GM12878 (cell line): ENCODE measurements at regions not wholly inside any gene's neighbourhood (a gene's known extent, or its start where the extent isn't known, plus 50 kb on each side); places are given as distances from the start of the nearest gene placed in this dataset.

Experiments
- ATAC-seq: fragments of 200-7000 bp; cut with Tn5 transposase; 3 replicates; pipeline ENCODE4 v1.9.1; 2020; ENCODE audit warnings: mild to moderate bottlenecking, moderate library complexity
- BruUV-seq: library from RNA; stranded (reverse); fragments of 400-500 nt; replicated peaks from 2 replicates; lab custom pipeline; 2021; lab: Mats Ljungman, UMichigan
- CTCF ChIA-PET: fragments of 300-600 bp; sonication (Branson Sonifier 250); formaldehyde crosslinking; extraction: SDS; loops from one replicate; lab custom pipeline; 2021; ENCODE audit warnings: inconsistent platforms; lab: Yijun Ruan, JAX
- POLR2A ChIA-PET: fragments of 350-600 bp; formaldehyde crosslinking; extraction: SDS; loops from one replicate; lab custom pipeline; 2021; ENCODE audit warnings: inconsistent platforms; lab: Charles Lee
- RAD21 ChIA-PET: fragments of 300-600 bp; sonication (Branson Sonifier 250); formaldehyde crosslinking; loops from one replicate; lab custom pipeline; 2023; ENCODE audit warnings: antibody characterized with exemption; ENCODE audit not compliant: unreplicated experiment; lab: Charles Lee
- SMC1A ChIA-PET: fragments of 300-600 bp; sonication (Branson Sonifier 250); formaldehyde crosslinking; loops from one replicate; lab custom pipeline; 2023; ENCODE audit not compliant: unreplicated experiment, uncharacterized antibody; lab: Charles Lee
- DNase-seq: peaks from one replicate; pipeline ENCODE4 v3.0.0-alpha.2; 2011; ENCODE audit warnings: low read depth, low spot score
- FAIRE-seq: peaks from 3 replicates; lab custom pipeline; 2011; peaks lifted over from hg19 to GRCh38; lab: Jason Lieb, UNC
- H2AFZ ChIP-seq: 2 replicates; pipeline ENCODE4 v1.6.0; 2011; ENCODE audit warnings: low read depth, low read length, control low read depth; ENCODE audit not compliant: control insufficient read depth
- H3K27ac ChIP-seq: 2 replicates; pipeline ENCODE4 v1.5.1; 2011; ENCODE audit warnings: control low read depth; ENCODE audit not compliant: control insufficient read depth, insufficient read depth
- H3K27me3 ChIP-seq, 2 experiments: replicated peaks in 1 of 2; 2 replicates each; pipeline versions ENCODE4 v1.6.0 to v1.6.1; 2011; ENCODE audit warnings: low read length in 1 of 2; ENCODE audit not compliant: control insufficient read depth in 2 of 2, insufficient read depth in 2 of 2
- H3K36me3 ChIP-seq, 2 experiments: 2 replicates each; pipeline ENCODE4 v1.5.1; 2011; ENCODE audit warnings: low read length in 1 of 2; ENCODE audit not compliant: control insufficient read depth in 2 of 2, insufficient read depth in 2 of 2
- H3K4me1 ChIP-seq: 2 replicates; pipeline ENCODE4 v1.6.1; 2011; ENCODE audit warnings: mild to moderate bottlenecking, low read length, moderate library complexity, mixed read lengths; ENCODE audit not compliant: control insufficient read depth, insufficient read depth
- H3K4me2 ChIP-seq: 2 replicates; pipeline ENCODE4 v1.6.0; 2011; ENCODE audit warnings: control low read depth; ENCODE audit not compliant: control insufficient read depth, insufficient read depth
- H3K4me3 ChIP-seq: fragments of 200-600 bp; sonication (generic); 2 replicates; pipeline ENCODE4 v1.5.1; 2016
- H3K79me2 ChIP-seq: 2 replicates; pipeline ENCODE4 v1.6.0; 2011; ENCODE audit warnings: low read length; ENCODE audit not compliant: control insufficient read depth, insufficient read depth
- H3K9ac ChIP-seq: 2 replicates; pipeline ENCODE4 v1.8.0; 2011; ENCODE audit warnings: low read length, control low read depth, mixed read lengths; ENCODE audit not compliant: control insufficient read depth, insufficient read depth
- H3K9me3 ChIP-seq: replicated peaks from 3 replicates; pipeline ENCODE4 v1.5.1; 2011; ENCODE audit warnings: mild to moderate bottlenecking, low read length; ENCODE audit not compliant: control insufficient read depth, insufficient read depth
- H4K20me1 ChIP-seq: 2 replicates; pipeline ENCODE4 v1.6.0; 2011; ENCODE audit not compliant: control insufficient read depth, insufficient read depth
- BCLAF1 ChIP-seq: fragments of 450-650 bp; IDR thresholded peaks from 2 replicates; pipeline ENCODE4 v1.6.1; 2017; ENCODE audit warnings: antibody characterized with exemption, mild to moderate bottlenecking, moderate library complexity
- EGR1 ChIP-seq, 2 experiments: IDR thresholded peaks; 1 replicate in 1 of 2; 2 replicates in 1 of 2; pipeline ENCODE4 v1.6.1; 2011 to 2012; ENCODE audit warnings: low read depth in 2 of 2, low read length in 2 of 2, borderline replicate concordance in 1 of 2, mild to moderate bottlenecking in 1 of 2, moderate library complexity in 1 of 2
- GATAD2B ChIP-seq: fragments of 450-650 bp; conservative IDR thresholded peaks from 2 replicates; pipeline ENCODE4 v1.6.1; 2017; ENCODE audit warnings: low read depth, mild to moderate bottlenecking, moderate library complexity
- LARP7 ChIP-seq: fragments of 450-650 bp; IDR thresholded peaks from 2 replicates; pipeline ENCODE4 v1.6.1; 2017; ENCODE audit warnings: mild to moderate bottlenecking
- MXI1 ChIP-seq: fragments of 150-350 bp; IDR thresholded peaks from 2 replicates; pipeline ENCODE4 v1.6.1; 2011; ENCODE audit warnings: low read depth, mild to moderate bottlenecking, inconsistent platforms, low read length, improper control_type of control experiment
- NR2C1 ChIP-seq: fragments of 450-650 bp; IDR thresholded peaks from 2 replicates; pipeline ENCODE4 v1.6.1; 2017; ENCODE audit warnings: antibody characterized with exemption, mild to moderate bottlenecking, moderate library complexity
- PBX3 ChIP-seq: IDR thresholded peaks from 2 replicates; pipeline ENCODE4 v1.6.1; 2011; ENCODE audit warnings: mild to moderate bottlenecking, low read depth, low read length, moderate library complexity; ENCODE audit not compliant: insufficient replicate concordance
- POLR2A ChIP-seq: IDR thresholded peaks from 2 replicates; pipeline ENCODE4 v1.6.1; 2011; ENCODE audit warnings: low read depth, mild to moderate bottlenecking, low read length
- SIN3A ChIP-seq: IDR thresholded peaks from 2 replicates; pipeline ENCODE4 v1.6.1; 2012; ENCODE audit warnings: low read depth, low read length, improper control_type of control experiment
- ZBED1 ChIP-seq: IDR thresholded peaks from 2 replicates; pipeline ENCODE4 v1.6.1; 2016; ENCODE audit warnings: borderline replicate concordance
- ZNF24 ChIP-seq: fragments of 450-650 bp; IDR thresholded peaks from 2 replicates; pipeline ENCODE4 v1.6.1; 2017; ENCODE audit warnings: antibody characterized with exemption, mild to moderate bottlenecking
- in situ Hi-C: fragments of 300-500 bp; cut with MboI; formaldehyde crosslinking; loops from 9 replicates; pipeline ENCODE4 v1.14.3; 2018; ENCODE audit warnings: mixed read lengths
- intact Hi-C: fragments of 100-400 bp; cut with micrococcal nuclease; formaldehyde crosslinking; loops from one replicate; pipeline ENCODE4 v1.14.2; 2022; ENCODE audit not compliant: unreplicated experiment
- TF ChIP-seq, protein P1 (sequence below): fragments of 450-650 bp; IDR thresholded peaks from 2 replicates; pipeline ENCODE4 v1.6.1; 2017; ENCODE audit warnings: borderline replicate concordance

DNA sequence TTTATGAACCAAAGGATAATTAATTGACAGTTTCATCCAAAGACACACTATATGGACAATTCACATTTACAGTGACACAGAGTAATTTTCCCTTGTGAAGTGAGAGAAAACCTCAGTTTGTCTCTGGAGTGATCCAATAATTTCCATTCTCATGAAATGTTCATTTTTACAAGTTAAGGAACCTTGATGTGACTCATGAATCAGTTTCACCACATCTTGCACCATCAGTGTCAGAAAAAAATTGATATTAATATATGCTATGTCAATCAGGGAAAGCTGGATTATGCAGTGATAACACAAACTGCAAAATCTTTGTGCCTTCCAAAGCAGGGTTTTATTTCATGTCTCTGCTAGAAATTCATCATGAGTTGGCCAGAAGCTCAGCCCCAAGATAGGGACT is 348.1 kb downstream of the ARPP21 start:
- no TSS peak for BruUV-seq
- in situ Hi-C loops, result no loop called here
- no peak for DNase-seq

More for the DNA sequence above, 348.1 kb downstream of the ARPP21 start:
- no peaks in the 10 kb centered on the region for H3K79me2 ChIP-seq
- H3K4me3 ChIP-seq, result no peak overlapping the region
- no peaks in the 10 kb centered on the region for H3K4me1 ChIP-seq
- no peaks in the 10 kb centered on the region for H4K20me1 ChIP-seq
- H3K27ac ChIP-seq, result no peak overlapping the region
- FAIRE-seq, result no peak
- H3K4me2 ChIP-seq, result no peak overlapping the region
- H3K27me3 ChIP-seq, result no peaks in the 10 kb centered on the region
- ChIA-PET POLR2A (no interaction called here), CTCF (no interaction called here), RAD21 (no interaction called here), SMC1A (no interaction called here)
- no peaks in the 10 kb centered on the region for H3K36me3 ChIP-seq
- no peak for ATAC-seq
- no peaks in the 10 kb centered on the region for H3K9me3 ChIP-seq
- H3K9ac ChIP-seq, result no peak overlapping the region
- intact Hi-C loops, result no loop called here
- TF ChIP-seq POLR2A (no peak), BCLAF1 (no peak), PBX3 (no peak), EGR1 (IDR thresholded peaks at IDR 0.05; ENCODE audit: borderline replicate concordance in 1 of 2, low read depth in 2 of 2, low read length in 2 of 2) (no peak), ZBED1 (no peak), NR2C1 (no peak), ZNF24 (no peak), SIN3A (no peak), MXI1 (no peak), LARP7 (no peak), GATAD2B (no peak)
- TF ChIP-seq, protein P1, sequence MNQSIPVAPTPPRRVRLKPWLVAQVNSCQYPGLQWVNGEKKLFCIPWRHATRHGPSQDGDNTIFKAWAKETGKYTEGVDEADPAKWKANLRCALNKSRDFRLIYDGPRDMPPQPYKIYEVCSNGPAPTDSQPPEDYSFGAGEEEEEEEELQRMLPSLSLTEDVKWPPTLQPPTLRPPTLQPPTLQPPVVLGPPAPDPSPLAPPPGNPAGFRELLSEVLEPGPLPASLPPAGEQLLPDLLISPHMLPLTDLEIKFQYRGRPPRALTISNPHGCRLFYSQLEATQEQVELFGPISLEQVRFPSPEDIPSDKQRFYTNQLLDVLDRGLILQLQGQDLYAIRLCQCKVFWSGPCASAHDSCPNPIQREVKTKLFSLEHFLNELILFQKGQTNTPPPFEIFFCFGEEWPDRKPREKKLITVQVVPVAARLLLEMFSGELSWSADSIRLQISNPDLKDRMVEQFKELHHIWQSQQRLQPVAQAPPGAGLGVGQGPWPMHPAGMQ, result no peak
- no peak overlapping the region for H2AFZ ChIP-seq
